GM08714 (cell line): ENCODE measurements at regions not wholly inside any gene's neighbourhood (a gene's known extent, or its start where the extent isn't known, plus 50 kb on each side); places are given as distances from the start of the nearest gene placed in this dataset.

Experiments used
- H3K4me3 ChIP-seq: fragments of 200-500 bp; sonication (Bioruptor generic); 2 replicates; pipeline ENCODE4 v1.5.1; 2014; ENCODE audit warnings: mild to moderate bottlenecking, low read length, inconsistent platforms
- ZNF274 ChIP-seq: IDR thresholded peaks from 2 replicates; pipeline ENCODE4 v1.6.1; 2012; ENCODE audit warnings: mild to moderate bottlenecking, low read depth, low read length

- TF ChIP-seq ZNF274: no peak
- no peak overlapping the region for H3K4me3 ChIP-seq
Observed at GRCh38 chr7:25788961-25789620, 362.9 kb upstream of the NFE2L3 start.

DNA sequence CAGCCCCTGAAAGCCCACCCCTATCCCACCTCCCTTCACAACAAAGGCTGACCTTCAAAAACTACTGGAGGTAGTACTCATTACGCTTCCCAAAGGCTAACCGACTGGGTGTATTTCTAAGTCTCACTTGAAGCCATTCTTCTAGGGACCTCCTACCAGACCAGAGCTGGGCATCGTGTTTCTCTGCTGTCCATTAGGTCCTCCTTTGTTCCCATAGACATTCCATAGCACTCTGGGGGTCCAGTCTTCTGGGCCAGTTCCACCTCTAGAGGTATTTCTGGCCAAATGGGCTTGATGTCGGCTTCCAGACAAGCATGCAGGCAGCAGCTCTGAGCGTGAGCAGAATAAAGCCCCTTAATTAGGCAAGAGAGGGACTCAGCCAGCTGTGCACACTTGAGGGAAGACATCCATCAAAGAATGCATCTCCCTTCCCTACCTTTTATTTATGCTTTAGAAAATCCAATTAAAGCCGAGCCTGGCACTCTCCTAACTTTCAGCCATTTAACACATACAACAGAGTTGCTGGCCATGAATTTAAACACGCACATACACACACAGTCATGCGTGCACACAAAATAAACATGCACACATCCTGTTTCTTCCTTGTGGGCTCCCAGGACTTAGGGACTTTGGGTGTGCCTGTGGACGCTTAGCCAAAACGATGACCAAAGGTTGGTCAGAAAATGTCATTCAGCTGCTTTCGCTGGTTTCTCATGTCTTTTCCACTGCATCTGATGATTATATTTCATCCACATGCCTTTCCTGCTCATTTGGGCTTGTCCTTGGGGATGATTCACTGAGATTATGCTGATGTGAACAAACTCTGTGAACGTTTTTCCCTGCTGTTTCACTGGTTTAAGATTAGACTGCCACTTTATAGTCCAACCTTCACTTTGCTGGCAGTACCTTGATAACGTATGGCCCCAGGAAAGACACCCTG is 362.0 kb upstream of the NFE2L3 start:
- TF ChIP-seq ZNF274: no peak

GRCh38 chr7:25790963-25791362 is 361.0 kb upstream of the NFE2L3 start:
- TF ChIP-seq ZNF274: no peak
- H3K4me3 ChIP-seq: no peak overlapping the region

More for the DNA sequence above, 362.0 kb upstream of the NFE2L3 start:
- H3K4me3 ChIP-seq: no peak overlapping the region

- H3K4me3 ChIP-seq: no peak overlapping the region
- no peak for TF ChIP-seq ZNF274
Observed at GRCh38 chr7:25792586-25792985, 359.4 kb upstream of the NFE2L3 start.

DNA sequence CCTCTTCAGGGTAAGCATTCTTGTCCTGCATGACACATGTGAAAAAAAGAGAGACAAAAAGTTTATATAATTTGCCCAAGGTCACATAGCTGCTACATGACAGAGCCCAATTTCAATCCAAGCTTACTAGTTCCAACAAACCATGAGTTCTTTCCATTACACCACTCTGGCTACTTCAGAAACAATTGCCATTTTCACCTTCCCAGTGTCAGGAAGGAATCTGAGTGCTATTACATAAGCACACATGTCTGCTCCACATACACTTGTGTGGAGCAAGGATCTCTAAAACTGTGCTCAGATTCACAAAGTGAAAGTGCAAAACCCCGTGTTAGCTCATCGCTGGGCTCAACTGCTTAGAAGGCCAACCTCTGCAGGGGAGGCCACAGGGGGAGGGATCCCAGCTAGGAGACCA is 356.2 kb upstream of the NFE2L3 start:
- H3K4me3 ChIP-seq: no peak overlapping the region
- no peak for TF ChIP-seq ZNF274

- H3K4me3 ChIP-seq: no peak overlapping the region
- TF ChIP-seq ZNF274: no peak
Observed at GRCh38 chr7:25798344-25798743, 353.7 kb upstream of the NFE2L3 start.

DNA sequence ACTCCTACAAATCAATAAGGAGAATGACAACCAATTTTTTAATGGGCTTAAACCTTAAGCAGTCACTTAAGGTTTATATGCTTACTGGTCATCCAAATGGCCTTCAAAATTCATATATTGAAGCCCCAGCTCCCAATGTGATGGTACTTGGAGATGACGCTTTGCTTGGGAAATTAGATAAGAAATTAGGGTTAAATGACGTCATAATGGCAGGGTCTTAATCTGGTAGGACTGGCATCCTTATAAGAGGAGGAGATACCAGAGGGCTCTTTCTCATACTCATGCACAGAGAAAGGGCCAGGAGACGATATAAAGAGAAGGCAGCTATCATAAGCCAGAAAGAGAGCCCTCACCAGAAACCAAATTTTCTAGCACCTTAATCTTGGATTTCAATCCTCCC is 350.8 kb upstream of the NFE2L3 start:
- H3K4me3 ChIP-seq: no peak overlapping the region
- TF ChIP-seq ZNF274: no peak

DNA sequence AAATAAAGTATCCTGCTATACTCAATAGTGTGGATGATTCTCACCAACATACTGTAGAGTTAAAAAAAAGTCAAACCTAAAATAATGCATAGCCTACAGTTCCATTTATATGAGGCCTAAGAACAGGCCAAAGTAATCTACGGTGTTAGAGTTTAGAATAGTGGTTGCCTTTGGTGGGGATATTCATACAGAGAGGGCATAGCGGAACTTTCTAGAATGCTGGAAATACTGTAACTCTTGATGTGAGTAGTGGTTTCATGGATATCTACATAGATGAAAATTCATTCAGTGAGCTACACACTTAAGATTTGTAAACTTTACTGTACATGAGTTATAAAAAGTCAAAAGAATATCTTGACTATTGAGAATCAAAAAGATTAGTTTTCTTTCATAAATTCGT is 349.9 kb upstream of the NFE2L3 start:
- H3K4me3 ChIP-seq: no peak overlapping the region
- no peak for TF ChIP-seq ZNF274

GRCh38 chr7:25802473-25802872 is 349.5 kb upstream of the NFE2L3 start:
- TF ChIP-seq ZNF274: no peak
- no peak overlapping the region for H3K4me3 ChIP-seq

- H3K4me3 ChIP-seq: no peak overlapping the region
- TF ChIP-seq ZNF274: no peak
Observed at GRCh38 chr7:25803117-25803887, 348.7 kb upstream of the NFE2L3 start.

DNA sequence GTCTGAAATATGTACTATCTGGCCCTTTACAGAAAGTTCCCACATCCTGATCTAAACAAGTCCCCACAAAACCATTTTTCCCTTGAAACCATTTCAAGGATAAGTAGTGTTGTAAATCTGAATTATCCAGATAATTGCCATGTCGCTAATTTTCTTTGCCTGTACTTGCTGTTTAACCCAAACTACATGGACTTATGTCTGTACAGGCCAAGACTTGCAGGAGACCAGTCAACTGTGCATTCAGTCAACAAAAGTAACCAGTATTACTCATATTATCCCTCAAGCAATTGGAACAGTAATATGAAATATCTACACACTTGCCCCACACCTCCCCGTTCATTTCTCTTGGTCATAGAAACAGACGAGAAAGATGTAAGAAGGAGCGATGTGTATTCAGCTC is 347.8 kb upstream of the NFE2L3 start:
- no peak overlapping the region for H3K4me3 ChIP-seq
- no peak for TF ChIP-seq ZNF274

- TF ChIP-seq ZNF274: no peak
- no peak overlapping the region for H3K4me3 ChIP-seq
Observed at GRCh38 chr7:25805027-25805687, 346.8 kb upstream of the NFE2L3 start.

DNA sequence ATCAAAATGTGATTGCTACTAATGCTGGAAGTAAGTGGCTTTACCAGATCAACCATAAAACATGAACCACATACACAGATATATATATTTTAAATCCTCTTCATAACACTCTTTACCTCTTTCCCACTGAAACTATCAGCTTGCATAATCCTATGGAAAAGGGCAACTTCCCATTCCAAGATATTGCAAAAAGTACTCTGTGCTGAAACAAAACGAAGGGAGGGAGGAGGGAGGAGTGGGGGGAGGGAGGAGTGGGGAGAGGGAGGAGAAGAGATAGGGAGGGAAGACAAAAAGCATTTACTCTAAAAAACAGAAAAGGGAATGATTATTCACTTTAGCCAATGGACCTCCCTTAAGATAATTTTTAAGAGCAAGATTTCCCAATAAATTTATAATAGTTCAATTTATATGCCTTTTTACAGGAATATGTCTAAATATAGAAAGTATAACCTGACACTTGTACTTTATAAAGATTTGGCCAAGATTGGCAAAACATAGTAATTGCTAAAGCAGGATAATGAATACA is 344.8 kb upstream of the NFE2L3 start:
- no peak for TF ChIP-seq ZNF274
- no peak overlapping the region for H3K4me3 ChIP-seq

GRCh38 chr7:25809441-25809840 is 342.6 kb upstream of the NFE2L3 start:
- H3K4me3 ChIP-seq: no peak overlapping the region
- TF ChIP-seq ZNF274: no peak
